Adrenal gland (tissue), 5 donors: ENCODE measurements at regions not wholly inside any gene's neighbourhood (a gene's known extent, or its start where the extent isn't known, plus 50 kb on each side); places are given as distances from the start of the nearest gene placed in this dataset.

Experiments
- CTCF ChIP-seq, 6 experiments: fragments of 450-650 bp in 4 of 6; fragments of 200-600 bp in 2 of 6; sonication (generic) in 1 of 6; IDR thresholded peaks; 1 replicate in 5 of 6; 2 replicates in 1 of 6; pipeline versions ENCODE4 v1.5.1 to v1.8.0; 2016 to 2021; ENCODE audit warnings: antibody characterized with exemption in 6 of 6, mild to moderate bottlenecking in 2 of 6, moderate library complexity in 1 of 6
- POLR2A ChIP-seq, 2 donors: fragments of 450-650 bp; IDR thresholded peaks; one replicate each; pipeline ENCODE4 v1.6.1; 2017; ENCODE audit warnings: antibody characterized with exemption in 2 of 2, mild to moderate bottlenecking in 2 of 2, moderate library complexity in 1 of 2
- donor health status: DM: no; HTN: no; CAD: no.

GRCh38 chr13:99450416-99450815 is 50.9 kb upstream of the TM9SF2 start:
- TF ChIP-seq CTCF (IDR thresholded peaks at IDR 0.05) (no peak), POLR2A (IDR thresholded peaks at IDR 0.05) (no peak)
